T-helper 2 cell treated with Interferon-gamma antibody and Interleukin-4, amounts not matched to agents 100 ng/mL and 5 ng/mL, for 36 hours (primary cell): ENCODE measurements at regions not wholly inside any gene's neighbourhood (a gene's known extent, or its start where the extent isn't known, plus 50 kb on each side); places are given as distances from the start of the nearest gene placed in this dataset.
"Not testable (repeated sequence)": the region's sequence is repeated elsewhere in the genome, so short reads cannot be mapped to it uniquely, and the experiment has no call there.

Experiments used
- intact Hi-C: fragments of 100-400 bp; cut with micrococcal nuclease; formaldehyde crosslinking; loops from one replicate; pipeline ENCODE4 v1.15.1; 2023

GRCh38 chr21:19350286-19350685, 946.7 kb upstream of the TMPRSS15 start:
- intact Hi-C loops, result no loop called here

GRCh38 chr21:19353256-19353655, 949.7 kb upstream of the TMPRSS15 start:
- intact Hi-C loops, result no loop called here

- intact Hi-C loops, result no loop called here
Observed at GRCh38 chr21:19368944-19369343, 965.4 kb upstream of the TMPRSS15 start.

GRCh38 chr21:19392390-19392789, 988.8 kb upstream of the TMPRSS15 start:
- intact Hi-C loops, result no loop called here

GRCh38 chr21:19400223-19400770, 996.7 kb upstream of the TMPRSS15 start:
- intact Hi-C loops, result no loop called here

- intact Hi-C loops, result no loop called here
Observed at GRCh38 chr21:19402870-19403269, 999.3 kb upstream of the TMPRSS15 start.

- intact Hi-C loops, result no loop called here
Observed at GRCh38 chr21:19405326-19405725, 1001.7 kb upstream of the TMPRSS15 start.

GRCh38 chr21:19420565-19420964, 1017.0 kb upstream of the TMPRSS15 start:
- intact Hi-C loops, result no loop called here

GRCh38 chr21:19433623-19434022, 1030.0 kb upstream of the TMPRSS15 start:
- intact Hi-C loops, result no loop called here

GRCh38 chr21:19440792-19441655, 1037.4 kb upstream of the TMPRSS15 start:
- intact Hi-C loops, result no loop called here

GRCh38 chr21:19458295-19458694, 1054.7 kb upstream of the TMPRSS15 start:
- intact Hi-C loops, result no loop called here

- intact Hi-C loops, result no loop called here
Observed at GRCh38 chr21:19461481-19462205, 1058.1 kb upstream of the TMPRSS15 start.

GRCh38 chr21:19463966-19464365, 1060.4 kb upstream of the TMPRSS15 start:
- intact Hi-C loops, result no loop called here

GRCh38 chr21:19468991-19469715, 1065.6 kb upstream of the TMPRSS15 start:
- intact Hi-C loops, result no loop called here

- intact Hi-C loops, result no loop called here
Observed at GRCh38 chr21:19475525-19475924, 1071.9 kb upstream of the TMPRSS15 start.

GRCh38 chr21:19489930-19490329, 1086.3 kb upstream of the TMPRSS15 start:
- intact Hi-C loops, result no loop called here

GRCh38 chr21:19490481-19490880, 1086.9 kb upstream of the TMPRSS15 start:
- intact Hi-C loops, result no loop called here

GRCh38 chr21:19493437-19494241, 1090.1 kb upstream of the TMPRSS15 start:
- intact Hi-C loops, result not testable (repeated sequence)

GRCh38 chr21:19501115-19501514, 1097.5 kb upstream of the TMPRSS15 start:
- intact Hi-C loops, result no loop called here

GRCh38 chr21:19507682-19508260, 1104.2 kb upstream of the TMPRSS15 start:
- intact Hi-C loops, result no loop called here
